HG03108 (cell line): ENCODE measurements at regions not wholly inside any gene's neighbourhood (a gene's known extent, or its start where the extent isn't known, plus 50 kb on each side); places are given as distances from the start of the nearest gene placed in this dataset.
"Not testable (repeated sequence)": the region's sequence is repeated elsewhere in the genome, so short reads cannot be mapped to it uniquely, and the experiment has no call there.

ENCODE experiments used
- ATAC-seq: cut with Tn5 transposase; IDR thresholded peaks from one replicate; pipeline ENCODE4 v1.9.1; 2021; ENCODE audit warnings: moderate library complexity; ENCODE audit not compliant: unreplicated experiment

DNA sequence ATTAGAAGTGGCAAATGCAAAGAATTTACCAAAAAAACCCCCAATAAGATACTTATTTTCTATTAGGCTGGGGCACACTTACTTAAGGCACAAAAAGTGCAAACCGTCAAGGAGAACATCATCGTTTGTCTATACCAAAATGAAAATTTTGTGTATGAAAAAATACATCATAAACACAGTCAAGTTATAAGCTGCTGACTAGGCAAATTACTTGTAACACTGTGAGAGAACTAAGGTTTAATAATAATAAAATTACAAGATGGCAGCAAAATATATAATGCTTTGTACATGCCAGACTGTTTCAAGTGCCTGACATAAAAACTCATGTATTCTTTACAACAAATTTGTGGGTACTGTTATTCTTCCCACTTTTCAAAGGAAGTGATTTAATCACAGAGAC lies 297.2 kb upstream of the CRBN start:
- ATAC-seq = no peak

DNA sequence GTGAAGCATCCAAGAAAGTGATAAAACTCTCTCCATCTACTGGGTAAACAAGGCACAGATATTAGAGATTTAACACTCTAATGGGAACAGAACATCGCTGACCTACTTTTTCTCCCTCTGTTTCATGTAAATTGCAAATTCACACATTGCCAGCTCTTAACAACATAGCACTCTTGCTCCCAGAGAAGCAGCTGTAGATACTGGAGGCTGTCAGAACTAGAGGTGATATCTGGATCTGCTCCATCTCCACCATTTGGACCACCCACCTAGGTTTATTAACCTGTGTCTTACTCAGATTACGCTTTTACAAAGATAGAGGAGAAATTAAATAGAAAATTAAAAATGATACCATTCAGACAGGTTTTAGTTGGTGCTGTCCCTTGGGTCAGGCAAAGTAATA lies 289.1 kb upstream of the CRBN start:
- no peak for ATAC-seq

DNA sequence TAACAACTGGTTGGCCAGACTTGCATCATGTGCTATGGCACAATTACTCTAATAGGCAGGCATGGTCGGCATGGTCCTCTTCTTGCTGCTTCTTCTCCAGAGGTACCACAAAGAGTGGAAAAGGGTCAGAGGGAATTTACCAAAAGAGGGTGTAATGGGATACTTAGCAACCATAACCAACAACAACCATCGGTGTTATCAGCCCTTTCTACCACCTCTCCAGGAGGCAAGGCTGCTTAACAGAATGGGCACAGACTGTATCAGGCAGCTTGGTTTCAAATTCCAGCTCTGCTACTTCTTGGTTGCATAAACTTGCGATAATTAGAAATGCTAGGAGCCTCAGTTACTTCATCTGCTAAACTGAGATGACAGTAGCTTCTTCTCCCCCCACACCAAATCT lies 284.6 kb upstream of the CRBN start:
- ATAC-seq = no peak

DNA sequence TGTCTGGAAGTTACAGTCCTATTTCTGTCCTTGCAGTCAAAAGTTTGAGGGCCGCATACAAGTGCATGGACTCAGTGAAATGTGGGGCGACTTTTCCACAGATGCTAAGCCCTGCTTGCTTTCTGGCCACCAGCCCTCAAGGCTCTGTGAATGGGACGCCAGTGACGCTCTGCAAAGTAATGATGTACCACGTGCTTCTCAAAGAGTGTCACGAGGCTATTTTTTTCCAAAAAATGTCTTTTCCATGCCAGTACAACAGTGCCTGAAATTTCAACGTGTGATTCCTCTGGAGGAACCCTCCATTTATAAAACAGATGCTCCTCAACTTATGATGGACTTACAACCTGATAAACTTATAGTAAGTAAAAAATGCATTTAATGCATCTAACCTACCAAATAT lies 281.8 kb upstream of the CRBN start:
- no peak for ATAC-seq

DNA sequence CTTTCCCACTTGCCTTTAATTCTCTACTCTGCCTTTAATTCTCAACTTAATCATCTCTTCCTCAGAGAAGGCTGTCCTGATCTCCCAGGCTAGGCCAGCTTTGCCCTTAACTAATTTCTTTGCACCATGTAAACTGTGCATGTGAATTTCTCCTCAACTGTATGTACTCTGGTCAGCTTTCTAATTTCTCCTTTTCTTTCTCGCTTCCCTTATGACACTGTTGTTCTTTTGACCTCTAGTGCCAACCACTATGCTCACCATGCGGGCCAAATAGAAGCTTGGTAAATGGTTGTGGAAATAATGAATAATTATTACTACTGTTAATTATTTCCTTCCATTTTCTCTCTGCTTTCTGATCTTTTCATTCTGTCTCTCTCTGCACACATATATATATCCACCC lies 269.0 kb upstream of the CRBN start:
- ATAC-seq = no peak

DNA sequence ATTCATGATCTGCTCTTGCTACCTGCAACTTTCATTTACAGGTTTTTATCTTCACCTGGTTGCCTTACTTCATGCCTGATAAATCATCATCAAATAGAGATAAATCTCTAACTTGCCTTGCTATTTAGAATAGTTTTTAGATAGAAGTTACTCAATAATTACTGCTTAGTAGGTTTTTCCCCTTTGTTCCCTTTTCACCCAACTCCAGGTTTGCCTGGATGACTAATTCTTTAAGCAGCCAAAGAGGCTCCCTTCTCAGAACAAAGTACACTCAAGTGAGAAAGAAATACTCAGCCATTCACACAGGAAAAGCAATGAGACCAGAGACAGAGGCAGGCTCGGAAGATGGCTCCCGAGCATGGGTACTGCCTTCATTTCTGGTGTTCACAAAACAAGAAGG lies 268.1 kb upstream of the CRBN start:
- no peak for ATAC-seq

DNA sequence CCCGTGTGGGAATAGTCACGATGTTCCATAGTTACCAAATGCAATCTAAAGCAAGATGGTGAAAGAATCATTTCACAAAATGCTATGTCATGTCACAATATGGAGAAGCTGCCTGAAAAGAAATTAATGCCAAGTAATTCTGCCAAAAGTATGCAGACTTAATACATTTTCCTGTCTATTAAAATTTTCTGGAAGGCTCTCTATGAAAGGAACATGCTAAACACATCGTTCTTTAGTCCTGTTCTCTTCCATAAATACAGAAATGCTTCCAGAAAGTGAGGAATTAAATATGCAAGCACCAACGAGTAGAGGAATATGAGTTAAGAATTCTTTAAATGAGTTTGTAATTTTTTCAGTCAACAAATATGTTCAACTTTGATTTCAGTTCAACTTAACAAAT lies 266.8 kb upstream of the CRBN start:
- no peak for ATAC-seq

DNA sequence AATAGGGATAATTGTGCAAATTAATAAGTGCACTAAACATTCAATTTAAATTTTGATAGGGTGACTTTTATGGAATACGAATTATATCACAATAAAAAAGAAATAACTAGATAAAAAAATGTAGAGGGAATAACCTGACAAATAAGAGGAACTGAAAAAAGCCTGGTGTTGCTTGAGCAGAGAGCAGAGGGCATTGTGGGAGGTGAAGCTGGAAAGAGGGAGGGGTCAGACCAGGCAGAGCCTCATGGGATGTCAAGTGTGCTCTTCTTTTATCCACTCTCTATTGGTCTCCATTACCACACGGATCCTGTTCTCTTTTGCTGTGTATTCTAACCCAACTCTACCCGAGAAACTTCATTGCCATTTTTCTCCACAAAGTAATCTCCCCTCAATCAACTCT lies 264.0 kb upstream of the CRBN start:
- no peak for ATAC-seq

DNA sequence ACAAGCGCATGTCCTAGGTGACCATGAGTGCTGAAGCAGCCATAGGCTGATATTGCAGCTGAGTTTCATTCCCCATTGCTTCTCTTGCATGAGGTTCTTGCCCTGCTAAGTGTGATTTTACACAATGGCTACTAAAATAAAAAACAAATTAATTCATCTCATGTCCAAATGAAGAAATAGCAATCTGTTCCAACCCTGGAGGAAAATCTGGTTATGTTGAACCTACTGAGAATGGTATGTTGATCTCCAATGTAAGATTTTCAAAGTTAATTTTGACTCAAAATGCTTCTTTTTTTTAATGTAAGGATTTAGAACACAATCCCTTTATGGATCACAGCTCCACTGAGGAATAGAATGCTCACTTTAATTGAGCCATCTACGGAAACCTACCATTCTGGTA lies 254.2 kb upstream of the CRBN start:
- no peak for ATAC-seq

DNA sequence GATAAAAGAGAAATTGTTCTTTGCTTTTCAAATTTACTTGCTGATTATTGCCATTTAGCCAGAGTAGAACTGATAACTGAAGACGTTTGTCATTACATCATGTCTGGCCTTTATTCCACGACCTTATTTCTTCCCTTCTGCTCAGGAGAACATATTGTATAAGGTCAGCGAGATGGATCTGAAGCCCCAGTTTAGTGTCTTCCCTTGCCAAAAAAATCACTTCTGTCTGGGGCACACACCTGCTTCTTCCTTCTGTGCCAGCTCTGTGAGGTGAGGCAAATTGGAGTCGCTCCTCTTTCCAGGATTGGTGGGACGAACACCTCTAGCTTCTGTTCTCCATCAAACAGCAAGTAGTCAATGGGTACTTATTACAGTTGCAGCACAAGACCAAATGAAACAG lies 250.3 kb upstream of the CRBN start:
- no peak for ATAC-seq

DNA sequence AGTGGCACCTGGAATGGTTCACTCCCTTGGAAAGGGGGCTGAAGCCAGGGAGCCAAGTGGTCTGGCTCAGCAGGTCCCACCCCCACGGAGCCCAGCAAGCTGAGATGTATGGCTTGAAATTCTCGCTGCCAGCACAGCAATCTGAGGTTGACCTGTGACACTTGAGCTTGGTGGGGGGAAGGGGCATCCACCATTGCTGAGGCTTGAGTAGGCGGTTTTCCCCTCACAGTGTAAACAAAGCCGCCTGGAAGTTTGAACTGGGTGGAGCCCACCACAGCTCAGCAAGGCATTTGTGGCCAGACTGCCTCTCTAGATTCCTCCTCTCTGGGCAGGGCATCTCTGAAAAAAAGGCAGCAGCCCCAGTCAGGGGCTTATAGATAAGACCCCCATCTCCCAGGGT lies 228.2 kb upstream of the CRBN start:
- not testable (repeated sequence) for ATAC-seq

DNA sequence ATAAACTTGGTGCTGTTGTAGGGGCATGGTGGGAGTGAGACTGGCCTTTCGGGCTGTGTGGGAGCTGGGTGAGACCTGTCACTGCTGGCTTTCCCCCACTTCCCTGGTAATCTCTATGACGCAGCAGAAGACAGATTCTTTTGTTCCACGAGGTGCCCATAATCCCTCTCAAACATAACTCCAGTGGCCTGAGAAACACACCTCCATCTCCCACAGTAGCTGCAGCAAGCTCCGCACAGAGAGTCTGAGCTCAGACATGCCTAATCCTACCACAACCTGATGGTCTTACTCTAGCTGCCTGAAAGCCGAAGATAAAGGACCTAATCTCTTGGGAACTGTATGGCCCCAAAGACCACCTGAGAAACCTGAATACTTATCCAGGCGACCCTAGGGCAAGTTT lies 225.6 kb upstream of the CRBN start:
- no peak for ATAC-seq

DNA sequence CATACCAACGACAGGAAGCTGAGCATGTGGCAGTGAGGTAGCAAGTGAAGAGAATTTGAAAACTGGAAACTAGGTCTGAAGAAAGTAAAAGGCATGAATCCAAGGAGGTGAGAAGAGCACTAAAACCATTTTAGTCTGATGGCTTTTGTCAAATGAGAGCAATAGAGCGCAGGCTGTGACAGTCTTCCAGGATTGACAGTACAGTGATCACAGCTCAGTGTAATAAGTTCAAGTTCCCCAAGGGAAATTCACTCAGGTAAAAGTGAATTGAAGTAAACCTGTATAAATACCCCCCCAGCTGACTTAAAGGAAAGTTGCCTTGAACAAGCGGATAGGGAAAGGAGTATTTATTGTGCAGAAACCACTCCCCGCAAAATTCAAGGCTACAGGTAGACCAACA lies 224.2 kb upstream of the CRBN start:
- no peak for ATAC-seq

DNA sequence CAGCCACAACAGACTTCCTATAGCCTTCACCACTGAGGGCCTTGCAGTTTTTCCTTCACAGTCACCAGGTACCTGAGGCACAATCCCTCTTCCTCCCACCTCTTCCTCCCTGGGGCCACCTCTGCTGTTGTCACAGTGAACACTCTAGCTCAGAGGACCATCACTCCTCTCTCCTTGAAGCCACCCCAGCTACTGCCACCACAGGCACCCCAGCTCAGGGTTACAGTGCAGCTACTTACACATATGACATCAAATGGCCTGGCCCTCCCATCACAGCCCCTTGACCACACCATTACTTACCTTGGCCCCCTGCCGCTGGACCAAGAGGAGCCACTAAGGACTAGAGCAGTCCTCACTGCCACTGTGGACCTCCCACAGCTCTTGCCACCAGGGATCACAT lies 213.5 kb upstream of the CRBN start:
- ATAC-seq = no peak

DNA sequence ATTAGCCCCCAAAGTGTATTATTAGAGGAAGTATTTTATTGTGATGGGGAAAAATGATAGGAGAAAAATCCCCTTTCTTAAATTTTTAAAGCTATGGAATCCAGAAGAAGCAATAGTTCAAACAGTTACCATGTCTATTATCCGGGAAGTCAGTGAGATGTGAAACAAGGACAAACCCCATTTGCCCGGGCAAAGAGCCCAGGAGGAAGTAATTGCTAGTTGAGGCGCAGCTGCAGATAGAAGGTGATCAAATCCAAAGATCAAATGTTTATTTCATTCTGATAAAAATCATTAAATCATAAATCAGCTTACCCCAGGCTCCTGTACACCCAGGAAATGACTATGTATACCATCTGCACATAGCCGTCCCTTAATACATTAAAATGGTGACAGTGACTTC lies 204.0 kb upstream of the CRBN start:
- no peak for ATAC-seq

DNA sequence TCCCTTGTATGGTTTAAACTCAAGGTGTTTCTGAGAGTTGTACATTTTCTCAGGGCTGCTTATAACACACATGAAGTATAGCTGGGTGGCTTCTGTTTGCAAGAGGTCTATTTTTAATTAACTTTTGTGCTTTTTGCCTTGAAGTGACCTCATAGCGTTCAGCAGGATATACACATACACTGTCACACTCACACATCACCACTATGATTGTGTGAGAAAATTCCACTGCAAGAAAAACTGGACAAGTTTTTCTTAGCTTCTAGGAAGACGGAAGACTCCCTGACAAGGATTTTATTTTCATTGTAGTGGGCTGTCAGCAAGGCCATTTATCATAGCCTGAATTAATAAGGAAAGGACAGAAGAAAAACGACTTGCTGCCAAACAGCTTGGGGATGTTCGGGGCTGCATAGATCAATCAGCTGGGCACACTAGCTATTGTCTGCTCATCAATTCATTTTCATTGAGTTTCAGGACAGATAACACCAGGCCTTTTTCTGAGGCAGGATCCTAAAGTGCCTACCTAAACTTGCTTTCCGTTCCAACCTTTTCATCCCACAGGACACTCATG lies 192.8 kb upstream of the CRBN start:
- no peak for ATAC-seq

DNA sequence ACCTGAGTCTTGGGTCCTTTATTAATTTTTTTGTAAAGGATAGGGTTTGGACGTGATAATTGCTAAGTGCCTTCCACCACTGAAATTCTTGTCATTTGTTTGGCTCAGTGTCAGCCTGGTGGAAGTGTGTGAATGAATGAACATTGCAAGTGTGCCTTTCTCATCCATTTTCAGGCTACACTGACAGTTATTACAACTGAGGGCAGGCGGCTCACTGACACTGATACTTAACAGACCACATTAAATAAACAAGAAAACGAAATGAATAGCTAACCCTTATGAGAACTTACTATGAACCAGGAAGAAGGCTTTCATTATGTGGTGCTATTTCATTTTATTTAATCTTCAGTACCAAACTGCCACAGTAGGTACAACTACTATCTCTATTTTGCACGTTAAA lies 188.8 kb upstream of the CRBN start:
- ATAC-seq = no peak

DNA sequence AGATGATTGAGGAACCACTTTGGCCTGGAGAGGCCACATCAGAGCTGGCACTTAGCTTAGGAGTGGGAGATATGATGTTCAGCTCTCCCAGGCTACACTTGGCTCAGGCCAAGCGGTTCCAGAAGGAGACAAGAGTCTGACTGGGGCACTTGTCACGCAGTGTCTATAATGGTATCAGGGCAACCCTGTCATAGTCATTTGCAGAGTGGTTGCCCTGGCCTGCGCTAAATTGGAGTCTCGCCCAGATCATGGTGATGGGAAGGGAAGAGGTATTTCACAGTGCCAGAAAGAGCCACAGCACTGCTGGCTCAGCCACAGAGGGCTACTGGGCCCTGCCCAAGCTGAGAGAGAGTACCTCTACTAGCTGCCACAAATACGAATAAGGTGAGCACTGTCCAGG lies 186.9 kb upstream of the CRBN start:
- no peak for ATAC-seq

DNA sequence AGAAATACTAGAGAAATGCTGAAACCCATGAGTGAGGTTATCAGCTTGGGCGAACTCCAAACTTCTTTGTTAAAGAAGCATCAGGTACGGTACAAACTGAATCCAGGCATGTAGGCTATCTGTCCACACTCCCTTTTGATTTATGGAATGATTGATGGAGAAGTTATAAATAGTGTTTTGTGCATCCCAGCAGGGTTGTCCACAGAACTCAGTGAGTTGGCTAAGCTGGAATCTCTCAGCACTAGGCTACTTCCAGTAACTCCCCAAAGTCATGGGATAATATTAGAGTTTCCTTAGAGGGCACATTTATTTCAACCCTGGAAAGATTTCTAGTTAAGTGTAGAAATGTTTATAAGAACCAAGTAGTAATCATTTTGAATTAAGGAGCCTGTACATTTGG lies 186.2 kb upstream of the CRBN start:
- no peak for ATAC-seq

DNA sequence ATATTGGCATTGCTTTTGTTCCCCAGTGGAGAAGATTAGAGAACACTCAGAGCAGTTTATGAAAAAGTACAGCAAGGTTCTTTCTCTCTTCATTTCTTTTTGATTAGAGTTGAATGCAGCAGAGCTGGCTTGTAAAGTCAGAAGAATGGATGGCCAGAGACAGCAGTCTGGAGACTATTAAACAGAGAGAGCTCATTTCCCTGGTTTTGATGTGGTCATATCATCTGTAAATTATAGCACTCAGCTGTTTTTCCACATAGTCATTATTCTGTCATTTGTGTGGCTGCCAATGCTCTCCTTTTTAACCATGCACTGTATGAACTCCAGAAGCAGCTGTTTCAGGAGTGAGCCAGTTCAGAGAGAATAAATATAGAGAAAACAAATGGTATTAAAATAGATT lies 177.4 kb upstream of the CRBN start:
- no peak for ATAC-seq

DNA sequence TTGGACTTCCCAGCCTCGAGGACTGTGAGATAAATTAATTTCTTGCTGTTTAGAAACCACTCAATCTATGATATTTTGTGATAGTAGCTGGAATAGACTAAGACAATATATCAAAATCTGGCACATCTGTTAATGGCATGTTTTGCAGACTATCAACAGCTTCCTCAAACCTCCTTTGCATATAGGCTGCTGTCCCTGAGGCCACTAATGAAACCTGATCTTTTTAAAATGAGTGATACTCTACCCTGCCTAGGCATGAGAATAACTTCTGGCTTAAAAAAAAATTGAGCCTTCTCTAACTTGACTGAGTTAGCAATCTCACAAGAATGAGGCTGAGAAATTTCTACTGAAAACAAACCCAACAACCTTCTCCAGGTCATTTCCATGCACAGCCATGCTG lies 176.0 kb upstream of the CRBN start:
- no peak for ATAC-seq

DNA sequence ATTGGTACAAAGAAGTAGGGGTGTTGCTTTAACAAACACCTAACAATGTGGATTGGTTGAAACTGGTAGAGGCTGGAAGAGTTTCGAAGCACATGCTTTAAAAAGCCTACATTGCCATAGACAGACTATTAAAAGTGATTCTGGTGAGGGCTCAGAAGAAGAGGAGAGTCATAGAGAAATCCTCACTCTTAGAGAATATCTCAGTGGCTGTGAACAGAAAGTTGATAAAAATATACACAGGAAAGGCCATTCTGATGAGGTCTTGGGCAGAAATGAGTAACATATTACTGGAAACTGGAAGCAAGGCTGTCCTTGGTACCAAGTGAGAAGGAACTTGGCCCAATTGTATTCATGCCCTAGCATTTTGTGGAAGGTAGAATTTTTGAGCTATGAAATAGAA lies 173.7 kb upstream of the CRBN start:
- peak; percentile 57 for ATAC-seq

DNA sequence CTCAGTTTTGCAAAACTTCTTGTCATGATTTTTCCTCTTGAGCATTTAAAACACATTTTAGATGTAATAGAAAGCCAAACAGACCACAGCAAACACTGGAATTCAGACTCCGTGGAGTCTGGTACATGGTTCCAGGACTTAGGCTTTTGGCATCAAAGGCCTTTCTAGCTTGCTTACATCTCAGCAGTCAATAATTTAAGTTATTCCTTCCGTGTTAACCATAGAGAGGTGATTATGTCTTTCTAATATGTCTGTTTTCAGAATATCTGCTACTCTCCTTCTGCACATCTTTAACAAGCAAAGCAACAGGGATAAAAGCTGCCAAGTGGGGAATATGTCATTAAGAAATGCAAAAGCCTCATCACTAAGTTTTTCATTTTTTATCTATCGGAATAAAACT lies 171.7 kb upstream of the CRBN start:
- no peak for ATAC-seq

DNA sequence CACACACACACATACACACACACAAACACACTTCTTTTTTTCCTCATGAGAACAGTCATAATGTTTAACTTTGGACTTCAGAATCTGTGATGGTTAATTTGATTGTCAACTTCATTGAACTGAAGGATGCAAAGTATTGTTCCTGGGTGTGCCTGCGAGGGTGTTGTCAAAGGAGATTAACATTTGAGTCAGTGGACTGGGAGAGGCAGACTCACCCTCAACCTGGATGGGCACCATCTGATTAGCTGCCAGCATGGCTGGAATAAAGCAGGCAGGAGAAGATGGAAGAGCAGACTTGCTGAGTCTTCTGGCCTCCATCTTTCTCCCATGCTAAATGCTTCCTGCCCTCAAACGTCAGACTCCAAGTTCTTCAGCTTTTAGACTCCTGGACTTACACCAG lies 167.6 kb upstream of the CRBN start:
- not testable (repeated sequence) for ATAC-seq
